ENCODE measurements at regions not wholly inside any gene's neighbourhood (a gene's known extent, or its start where the extent isn't known, plus 50 kb on each side); places are given as distances from the start of the nearest gene placed in this dataset.

DNA sequence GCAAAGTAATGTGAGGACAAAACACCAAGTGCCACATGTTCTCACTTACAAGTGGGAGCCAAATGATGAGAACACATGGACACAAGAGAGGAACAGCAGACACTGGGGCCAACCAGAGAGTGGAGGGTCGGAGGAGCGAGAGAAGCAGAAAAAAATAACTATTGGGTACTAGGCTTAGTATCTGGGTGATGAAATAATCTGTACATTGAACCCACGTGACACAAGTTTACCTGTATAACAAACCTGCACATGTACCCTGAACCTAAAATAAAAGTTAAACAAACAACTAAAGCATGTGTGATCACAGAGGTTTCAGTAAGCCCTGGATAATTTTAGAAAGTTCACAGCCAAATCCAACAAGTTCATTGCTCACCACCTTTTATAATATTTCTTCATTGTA, 160.1 kb downstream of the TENT4A start:
- no peaks in the 10 kb centered on the region for H3K23me2 ChIP-seq (ENCODE audit: insufficient read length, low read depth, low read length, poor library complexity, severe bottlenecking)
- DNase-seq, result no peak
- Mint-ChIP-seq H3K9me3 (0 out of 5 replicates have a peak, but pooled peaks cover 0 to under 1% of the 10 kb centered on the region in 2 experiments), H3K27me3 (ENCODE audit: low read depth) (peaks cover 6% of the 10 kb centered on the region), H3K27ac (no peak overlapping the region), H3K36me3 (ENCODE audit: insufficient read depth in 1 of 3, low read depth in 3 of 3) (no peaks in the 10 kb centered on the region), H3K4me3 (no peak overlapping the region), H3K4me1 (no peaks in the 10 kb centered on the region)
- H2BK120ac ChIP-seq (ENCODE audit: low read depth, low read length, poor library complexity, severe bottlenecking), result no peak overlapping the region
- H3K79me2 ChIP-seq (ENCODE audit: insufficient read depth, low read length), result no peaks in the 10 kb centered on the region
- H4K8ac ChIP-seq (replicated peaks; ENCODE audit: insufficient read length, low read depth, low read length), result no peak overlapping the region
- H4K91ac ChIP-seq (ENCODE audit: insufficient read length, low read depth, low read length), result no peak overlapping the region
- no peaks in the 10 kb centered on the region for H3K9me3 ChIP-seq (ENCODE audit: control insufficient read depth, low read depth, low read length)
- H3K27ac ChIP-seq (ENCODE audit: insufficient read length, low read depth, low read length), result no peak overlapping the region
- no peak overlapping the region for H3K23ac ChIP-seq (ENCODE audit: insufficient read length, low read depth, low read length)
- H4K20me1 ChIP-seq (ENCODE audit: control insufficient read depth, insufficient read depth, insufficient read length), result no peaks in the 10 kb centered on the region
- no peak overlapping the region for H2BK15ac ChIP-seq (ENCODE audit: low read depth, low read length)
- H3K18ac ChIP-seq (ENCODE audit: insufficient read length, low read depth, low read length), result no peak overlapping the region
- no peak overlapping the region for H2AFZ ChIP-seq (ENCODE audit: low read length)
- H3K4ac ChIP-seq (ENCODE audit: low read depth, low read length), result no peak overlapping the region
- no peak overlapping the region for H2BK20ac ChIP-seq (ENCODE audit: low read depth, low read length, poor library complexity, severe bottlenecking)
- H3K9ac ChIP-seq (ENCODE audit: extremely low read depth, insufficient read length, low read length), result no peak overlapping the region
- H2BK12ac ChIP-seq (ENCODE audit: insufficient read length, low read depth, low read length), result no peak overlapping the region
- no peak overlapping the region for H2AK5ac ChIP-seq (ENCODE audit: insufficient read length, low read length)
- TF ChIP-seq, protein P1, sequence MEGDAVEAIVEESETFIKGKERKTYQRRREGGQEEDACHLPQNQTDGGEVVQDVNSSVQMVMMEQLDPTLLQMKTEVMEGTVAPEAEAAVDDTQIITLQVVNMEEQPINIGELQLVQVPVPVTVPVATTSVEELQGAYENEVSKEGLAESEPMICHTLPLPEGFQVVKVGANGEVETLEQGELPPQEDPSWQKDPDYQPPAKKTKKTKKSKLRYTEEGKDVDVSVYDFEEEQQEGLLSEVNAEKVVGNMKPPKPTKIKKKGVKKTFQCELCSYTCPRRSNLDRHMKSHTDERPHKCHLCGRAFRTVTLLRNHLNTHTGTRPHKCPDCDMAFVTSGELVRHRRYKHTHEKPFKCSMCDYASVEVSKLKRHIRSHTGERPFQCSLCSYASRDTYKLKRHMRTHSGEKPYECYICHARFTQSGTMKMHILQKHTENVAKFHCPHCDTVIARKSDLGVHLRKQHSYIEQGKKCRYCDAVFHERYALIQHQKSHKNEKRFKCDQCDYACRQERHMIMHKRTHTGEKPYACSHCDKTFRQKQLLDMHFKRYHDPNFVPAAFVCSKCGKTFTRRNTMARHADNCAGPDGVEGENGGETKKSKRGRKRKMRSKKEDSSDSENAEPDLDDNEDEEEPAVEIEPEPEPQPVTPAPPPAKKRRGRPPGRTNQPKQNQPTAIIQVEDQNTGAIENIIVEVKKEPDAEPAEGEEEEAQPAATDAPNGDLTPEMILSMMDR (conservative IDR thresholded peaks at IDR 0.05), result no peak
- H4K5ac ChIP-seq (ENCODE audit: insufficient read length, low read depth, low read length), result no peak overlapping the region
- H3T11ph ChIP-seq (ENCODE audit: low read length), result no peak overlapping the region
- no peaks in the 10 kb centered on the region for H3K79me1 ChIP-seq (ENCODE audit: insufficient read depth, low read depth, low read length, poor library complexity, severe bottlenecking)
- no peaks in the 10 kb centered on the region for H3K27me3 ChIP-seq (ENCODE audit: insufficient read depth, low read length)
- WGBS (ENCODE audit: extremely low coverage, insufficient read length, low lambda C conversion rate), result no CpG with 5 or more reads among the region's 3 CpGs
- no peak overlapping the region for H2BK5ac ChIP-seq (ENCODE audit: insufficient read length, low read length)
- H3K14ac ChIP-seq (ENCODE audit: insufficient read depth, low read length), result no peak overlapping the region
- no peaks in the 10 kb centered on the region for H3K4me1 ChIP-seq (ENCODE audit: insufficient read depth, low read length)
- no peak overlapping the region for H3K56ac ChIP-seq (ENCODE audit: insufficient read length, low read depth, low read length)
- no peak overlapping the region for H3K4me2 ChIP-seq (ENCODE audit: insufficient read depth, insufficient read length, low read length)

Measured in H9 (cell line).